ENCODE measurements at regions not wholly inside any gene's neighbourhood (a gene's known extent, or its start where the extent isn't known, plus 50 kb on each side); places are given as distances from the start of the nearest gene placed in this dataset.
"Not testable (repeated sequence)": the region's sequence is repeated elsewhere in the genome, so short reads cannot be mapped to it uniquely, and the experiment has no call there.

GRCh38 chr3:116519823-116520222 is 74.5 kb upstream of the LSAMP start:
- not testable (repeated sequence) for TF ChIP-seq CTCF, POLR2AphosphoS5 (IDR thresholded peaks at IDR 0.05)
